NB4 (cell line): ENCODE measurements at regions not wholly inside any gene's neighbourhood (a gene's known extent, or its start where the extent isn't known, plus 50 kb on each side); places are given as distances from the start of the nearest gene placed in this dataset.

Experiments used
- DNase-seq: peaks from one replicate; pipeline ENCODE4 v3.0.0; 2010; ENCODE audit warnings: low read depth
- H3K4me3 ChIP-seq: one replicate; pipeline ENCODE4 v1.5.1; 2011; ENCODE audit warnings: mild to moderate bottlenecking, low read depth, low read length, moderate library complexity
- CTCF ChIP-seq: IDR thresholded peaks from one replicate; pipeline ENCODE4 v1.5.1; 2012; ENCODE audit warnings: low read depth, low read length
- MYC ChIP-seq: IDR thresholded peaks from 2 replicates; pipeline ENCODE4 v1.6.1; 2011; ENCODE audit warnings: low read depth, low read length
- POLR2A ChIP-seq: IDR thresholded peaks from 2 replicates; pipeline ENCODE4 v1.6.1; 2011; ENCODE audit warnings: mild to moderate bottlenecking; ENCODE audit not compliant: insufficient read length; ENCODE audit errors: extremely low read depth
- TF ChIP-seq, protein P1 (sequence below): IDR thresholded peaks from 2 replicates; pipeline ENCODE4 v1.6.1; 2011; ENCODE audit warnings: low read depth, low read length

GRCh38 chr1:238152119-238152518, 261.4 kb upstream of the ZP4 start:
- DNase-seq = no peak
- TF ChIP-seq CTCF (no peak), MYC (no peak), POLR2A (no peak)
- TF ChIP-seq, protein P1, sequence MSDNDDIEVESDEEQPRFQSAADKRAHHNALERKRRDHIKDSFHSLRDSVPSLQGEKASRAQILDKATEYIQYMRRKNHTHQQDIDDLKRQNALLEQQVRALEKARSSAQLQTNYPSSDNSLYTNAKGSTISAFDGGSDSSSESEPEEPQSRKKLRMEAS = no peak
- no peak overlapping the region for H3K4me3 ChIP-seq

- TF ChIP-seq, protein P1 = no peak
- TF ChIP-seq POLR2A = no peak
- no peak for TF ChIP-seq MYC
- TF ChIP-seq CTCF = no peak
- no peak for DNase-seq
- H3K4me3 ChIP-seq = no peak overlapping the region
These were observed 252.3 kb upstream of the ZP4 start for GRCh38 chr1:238143038-238143437.

GRCh38 chr1:238141353-238141752, 250.6 kb upstream of the ZP4 start:
- TF ChIP-seq CTCF (no peak), MYC (no peak), POLR2A (no peak)
- TF ChIP-seq, protein P1 = no peak
- no peak overlapping the region for H3K4me3 ChIP-seq
- no peak for DNase-seq

DNA sequence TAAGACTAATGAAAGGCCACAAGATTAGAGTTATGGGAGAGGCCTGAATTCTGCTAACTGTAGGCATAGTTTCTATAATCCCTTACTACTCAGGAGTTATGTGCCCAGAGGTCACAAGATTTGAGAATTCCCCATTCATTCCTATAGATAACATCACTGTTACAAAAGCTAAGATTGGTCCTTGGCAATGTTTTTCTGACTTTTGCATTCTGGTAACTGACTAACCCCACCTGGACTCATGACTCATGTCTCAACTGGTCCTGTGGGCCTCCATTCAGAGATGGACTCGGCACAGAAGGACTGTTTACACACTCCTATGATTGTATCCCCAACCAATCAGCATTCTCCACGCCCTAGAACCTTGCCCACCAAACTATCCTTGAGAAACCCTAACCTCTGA, 249.0 kb upstream of the ZP4 start:
- DNase-seq = no peak
- no peak overlapping the region for H3K4me3 ChIP-seq
- TF ChIP-seq POLR2A (no peak), MYC (no peak), CTCF (no peak)
- TF ChIP-seq, protein P1 = no peak

DNA sequence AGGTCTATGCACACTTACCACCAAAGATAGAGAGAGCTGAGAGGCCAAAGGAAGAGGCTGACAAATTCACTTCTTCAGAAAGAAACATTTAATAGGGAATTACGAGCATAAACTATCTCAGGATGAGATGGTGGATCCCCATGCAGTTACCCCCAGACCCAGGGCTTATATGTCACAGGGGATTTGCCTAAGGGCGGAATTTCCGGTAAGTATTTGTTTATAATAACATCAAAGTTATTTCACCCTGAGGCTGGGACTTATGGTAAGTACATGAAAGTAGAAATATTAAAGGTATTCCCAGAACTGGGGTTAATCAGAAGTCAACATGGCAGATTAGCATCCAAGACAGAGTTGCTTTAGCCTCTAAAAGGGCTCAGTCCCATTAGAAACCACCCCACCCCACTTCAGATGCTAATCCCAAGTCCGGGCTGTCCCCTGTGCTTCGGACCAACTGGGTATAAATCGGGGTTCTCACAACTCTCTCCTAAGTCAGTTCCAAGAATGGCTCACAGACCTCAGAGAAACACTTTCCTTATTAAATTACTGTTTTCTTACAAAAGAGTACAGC, 247.4 kb upstream of the ZP4 start:
- H3K4me3 ChIP-seq = no peak overlapping the region
- TF ChIP-seq, protein P1 = no peak
- TF ChIP-seq POLR2A (no peak), CTCF (no peak), MYC (no peak)
- DNase-seq = no peak
